K562 (cell line): ENCODE measurements at regions not wholly inside any gene's neighbourhood (a gene's known extent, or its start where the extent isn't known, plus 50 kb on each side); places are given as distances from the start of the nearest gene placed in this dataset.

ENCODE experiments used
- ATAC-seq: fragments of 200-7000 bp; cut with Tn5 transposase; 3 replicates; pipeline ENCODE4 v1.9.1; 2020; ENCODE audit warnings: moderate library complexity
- BruUV-seq: library from RNA; stranded (reverse); fragments of 400-500 nt; replicated peaks from 2 replicates; lab custom pipeline; 2021; lab: Mats Ljungman, UMichigan
- CTCF ChIA-PET: fragments of 300-600 bp; formaldehyde crosslinking; extraction: SDS; loops from one replicate; lab custom pipeline; 2021; ENCODE audit warnings: low intra/inter-chr PET ratio; lab: Yijun Ruan, JAX
- POLR2A ChIA-PET: fragments of 300-600, 350-650 bp; sonication (Branson Sonifier 250); formaldehyde crosslinking; extraction: SDS; loops from one replicate; lab custom pipeline; 2021; ENCODE audit warnings: antibody characterized with exemption, inconsistent platforms; lab: Yijun Ruan, JAX
- DNase-seq, 4 experiments: peaks; one replicate each; pipeline versions ENCODE4 v3.0.0 to v3.0.0-alpha.2; 2011 to 2018; ENCODE audit warnings: low spot score in 3 of 4, mixed read lengths in 3 of 4; ENCODE audit errors: extremely low read depth in 1 of 4
- FAIRE-seq: peaks from 2 replicates; lab custom pipeline; 2011; peaks lifted over from hg19 to GRCh38; lab: Jason Lieb, UNC
- H2AFZ ChIP-seq: 2 replicates; pipeline ENCODE4 v1.6.0; 2011; ENCODE audit warnings: low read depth, low read length, control low read depth, inconsistent platforms
- H3K27ac ChIP-seq: fragments of 200-600 bp; 3 replicates; pipeline ENCODE4 v1.8.0; 2011; ENCODE audit warnings: low read depth, mild to moderate bottlenecking, control low read depth, inconsistent platforms, low read length, moderate library complexity, mixed read lengths; ENCODE audit errors: extremely low read depth
- H3K27me3 ChIP-seq, 2 experiments: fragments of 300-600 bp in 1 of 2; 2 replicates in 1 of 2; 3 replicates in 1 of 2; pipeline versions ENCODE4 v1.6.0 to v1.8.0; 2011; ENCODE audit warnings: inconsistent platforms in 2 of 2, low read length in 2 of 2, mild to moderate bottlenecking in 1 of 2, mixed read lengths in 1 of 2, moderate library complexity in 1 of 2; ENCODE audit not compliant: control insufficient read depth in 2 of 2, insufficient read depth in 2 of 2
- H3K36me3 ChIP-seq: fragments of 300-600 bp; 3 replicates; pipeline ENCODE4 v1.8.0; 2011; ENCODE audit warnings: mild to moderate bottlenecking, low read length, inconsistent platforms; ENCODE audit not compliant: control insufficient read depth, insufficient read depth
- H3K4me1 ChIP-seq, 2 experiments: fragments of 200-600 bp in 1 of 2; replicated peaks in 1 of 2; 2 replicates in 1 of 2; 3 replicates in 1 of 2; pipeline versions ENCODE4 v1.5.1 to v1.8.0; 2011; ENCODE audit warnings: inconsistent platforms in 2 of 2, low read length in 2 of 2, mild to moderate bottlenecking in 1 of 2, mixed read lengths in 1 of 2, moderate library complexity in 1 of 2; ENCODE audit not compliant: control insufficient read depth in 2 of 2, insufficient read depth in 2 of 2
- H3K4me2 ChIP-seq: 2 replicates; pipeline ENCODE4 v1.6.1; 2011; ENCODE audit warnings: low read length, control low read depth, inconsistent platforms, mixed read lengths; ENCODE audit not compliant: insufficient read depth
- H3K4me3 ChIP-seq: fragments of 200-600 bp; sonication (generic), shearing (Covaris generic); 2 replicates; pipeline ENCODE4 v1.5.1; 2016; ENCODE audit warnings: control low read depth, inconsistent platforms
- H3K79me2 ChIP-seq: fragments of 200-600 bp; 3 replicates; pipeline ENCODE4 v1.8.0; 2011; ENCODE audit warnings: low read length, inconsistent platforms; ENCODE audit not compliant: control insufficient read depth, insufficient read depth
- H3K9ac ChIP-seq, 2 experiments: 2 replicates each; pipeline versions ENCODE4 v1.6.0 to v1.6.1; 2011; ENCODE audit warnings: low read depth in 2 of 2, low read length in 2 of 2, control low read depth in 1 of 2, inconsistent platforms in 1 of 2, mild to moderate bottlenecking in 1 of 2, mixed read lengths in 1 of 2; ENCODE audit not compliant: insufficient read depth in 1 of 2
- H3K9me1 ChIP-seq: one replicate; pipeline ENCODE4 v1.6.0; 2011; ENCODE audit warnings: inconsistent platforms, mild to moderate bottlenecking, low read length, moderate library complexity; ENCODE audit not compliant: control insufficient read depth, insufficient read depth
- H3K9me3 ChIP-seq: replicated peaks from 2 replicates; pipeline ENCODE4 v1.5.1; 2011; ENCODE audit warnings: low read depth, low read length, inconsistent platforms; ENCODE audit not compliant: control insufficient read depth, insufficient read depth
- H4K20me1 ChIP-seq: replicated peaks from 2 replicates; pipeline ENCODE4 v1.6.1; 2011; ENCODE audit warnings: low read length, inconsistent platforms, mixed read lengths; ENCODE audit not compliant: control insufficient read depth, insufficient read depth
- CHCHD3 ChIP-seq: fragments of 250-450 bp; sonication (Bioruptor Pico); IDR thresholded peaks from 2 replicates; pipeline ENCODE4 v2.1.2; 2022; ENCODE audit warnings: mild to moderate bottlenecking
- ELF2 ChIP-seq: fragments of 250-450 bp; sonication (Bioruptor Pico); IDR thresholded peaks from 2 replicates; pipeline ENCODE4 v1.5.0; 2021; ENCODE audit warnings: mild to moderate bottlenecking
- ESRRA ChIP-seq: fragments of 450-650 bp; IDR thresholded peaks from 2 replicates; pipeline ENCODE4 v1.6.1; 2014; ENCODE audit warnings: low read depth, mild to moderate bottlenecking, moderate library complexity, borderline replicate concordance
- HDAC1 ChIP-seq, 2 experiments: fragments of 450-650 bp; IDR thresholded peaks; 2 replicates each; pipeline ENCODE4 v1.6.1; 2016 to 2017; ENCODE audit warnings: inconsistent platforms in 1 of 2, mild to moderate bottlenecking in 1 of 2, moderate library complexity in 1 of 2
- MCM3 ChIP-seq: fragments of 450-650 bp; IDR thresholded peaks from 2 replicates; pipeline ENCODE4 v1.6.1; 2016
- NCOA1 ChIP-seq: fragments of 450-650 bp; IDR thresholded peaks from 2 replicates; pipeline ENCODE4 v1.6.1; 2016; ENCODE audit warnings: low read depth
- NCOA2 ChIP-seq, 2 experiments: fragments of 450-650 bp; IDR thresholded peaks; 2 replicates each; pipeline ENCODE4 v1.6.1; 2018; ENCODE audit warnings: mild to moderate bottlenecking in 2 of 2, moderate library complexity in 1 of 2; ENCODE audit not compliant: partially characterized antibody in 2 of 2
- NKRF ChIP-seq: fragments of 450-650 bp; IDR thresholded peaks from 2 replicates; pipeline ENCODE4 v1.6.1; 2016; ENCODE audit warnings: borderline replicate concordance
- NR4A1 ChIP-seq, 2 experiments: fragments of 250-450 bp in 1 of 2; fragments of 450-650 bp in 1 of 2; sonication (Bioruptor Pico) in 1 of 2; IDR thresholded peaks; 2 replicates each; pipeline versions ENCODE4 v1.4.0 to v1.6.1; 2016 to 2020; ENCODE audit warnings: mild to moderate bottlenecking in 2 of 2, missing compliant biosample characterization in 1 of 2, missing genetic modification characterization in 1 of 2, moderate library complexity in 1 of 2
- NRF1 ChIP-seq, 2 experiments: fragments of 450-650 bp; IDR thresholded peaks in 1 of 2; conservative IDR thresholded peaks in 1 of 2; 2 replicates each; pipeline ENCODE4 v1.6.1; 2014; ENCODE audit warnings: mild to moderate bottlenecking in 2 of 2
- POLR2H ChIP-seq: IDR thresholded peaks from 2 replicates; pipeline ENCODE4 v1.6.1; 2016; ENCODE audit warnings: missing genetic modification characterization, low read depth, mild to moderate bottlenecking, control low read depth, missing compliant biosample characterization, moderate library complexity
- PURB ChIP-seq: sonication (generic); formaldehyde crosslinking; IDR thresholded peaks from 2 replicates; pipeline ENCODE4 v1.9.0; 2021; ENCODE audit warnings: low read depth, mild to moderate bottlenecking, missing genetic modification reagents
- SRSF3 ChIP-seq: fragments of 200-400 bp; formaldehyde crosslinking; IDR thresholded peaks from 2 replicates; pipeline ENCODE4 v1.6.1; 2016; ENCODE audit warnings: mild to moderate bottlenecking, low read length, moderate library complexity; ENCODE audit not compliant: insufficient read depth
- SRSF7 ChIP-seq: fragments of 200-400 bp; formaldehyde crosslinking; optimal IDR thresholded peaks from 2 replicates; pipeline ENCODE3; 2017; ENCODE audit warnings: mild to moderate bottlenecking, low read depth, low read length
- ZNF76 ChIP-seq: fragments of 250-450 bp; sonication (Bioruptor Pico); IDR thresholded peaks from 2 replicates; pipeline ENCODE4 v1.4.0; 2020; ENCODE audit warnings: mild to moderate bottlenecking, moderate library complexity, borderline replicate concordance
- WGBS: fragments of 100-300 bp; shearing (Covaris generic); methylation state at CpG from one replicate; pipeline ENCODE4 v1.1.6; 2016; ENCODE audit warnings: low coverage, mixed read lengths; ENCODE audit not compliant: insufficient coverage; ENCODE audit errors: missing lambda C conversion rate; 5-methylcytosine and 5-hydroxymethylcytosine counted together
- in situ Hi-C: fragments of 300-500 bp; cut with MboI; formaldehyde crosslinking; loops from 4 replicates; pipeline ENCODE4 v1.15.0; 2018; ENCODE audit warnings: inconsistent platforms, mixed read lengths
- intact Hi-C: fragments of 100-400 bp; cut with micrococcal nuclease; formaldehyde crosslinking; loops from 2 replicates; pipeline ENCODE4 v1.14.2; 2022

GRCh38 chr15:99445272-99445850 lies 120.4 kb upstream of the MEF2A start:
- Histone ChIP-seq H3K79me2 (no peaks in the 10 kb centered on the region), H3K9me1 (no peaks in the 10 kb centered on the region), H4K20me1 (peaks cover 4% of the 10 kb centered on the region; the same call in 1 of the 2 replicates), H3K4me1 (peaks cover 0 to 8% of the 10 kb centered on the region in 2 experiments; a peak in 2 of 5 replicates), H2AFZ (no peak overlapping the region), H3K9ac (no peak overlapping the region), H3K27ac (no peak overlapping the region), H3K4me2 (no peak overlapping the region), H3K36me3 (no peaks in the 10 kb centered on the region), H3K4me3 (no peak overlapping the region), H3K9me3 (no peaks in the 10 kb centered on the region), H3K27me3 (peaks cover 22 to 70% of the 10 kb centered on the region in 2 experiments)
- intact Hi-C loops (no loop called here), in situ Hi-C loops (no loop called here)
- CTCF ChIA-PET, result no interaction called here
- FAIRE-seq (no peak), ATAC-seq (no peak), DNase-seq (no peak)
- BruUV-seq, result no TSS peak
- POLR2A ChIA-PET, result interaction anchor here (0.6 to 1.1 kb wide), 2 partner anchors 18 to 43 kb away, joined by 3 read pairs; no protein-coding TSS in a partner anchor
- WGBS, result under 1% methylated on average over 10 of the region's 10 CpGs
- TF ChIP-seq PURB, result no peak
- no peak for TF ChIP-seq NKRF
- no peak for TF ChIP-seq SRSF7
- no peak for TF ChIP-seq HDAC1 (IDR thresholded peaks at IDR 0.05)
- TF ChIP-seq NCOA1, result no peak
- no peak for TF ChIP-seq NRF1 (conservative IDR thresholded peaks at IDR 0.05 in 1 of 2, IDR thresholded peaks at IDR 0.05 in 1 of 2)
- no peak for TF ChIP-seq ESRRA
- no peak for TF ChIP-seq NR4A1 (CRISPR knock-in tag; IDR thresholded peaks at IDR 0.05)
- no peak for TF ChIP-seq NR4A1 (tag; IDR thresholded peaks at IDR 0.05)
- TF ChIP-seq CHCHD3 (CRISPR knock-in tag), result no peak
- TF ChIP-seq ZNF76 (CRISPR knock-in tag), result no peak
- no peak for TF ChIP-seq POLR2H (tag)
- TF ChIP-seq SRSF3, result no peak
- no peak for TF ChIP-seq MCM3
- no peak for TF ChIP-seq ELF2
- no peak for TF ChIP-seq NCOA2 (IDR thresholded peaks at IDR 0.05; ENCODE audit: partially characterized antibody in 2 of 2)
